PFSK-1 (cell line): ENCODE measurements at regions not wholly inside any gene's neighbourhood (a gene's known extent, or its start where the extent isn't known, plus 50 kb on each side); places are given as distances from the start of the nearest gene placed in this dataset.

ENCODE experiments used
- FOXP2 ChIP-seq: optimal IDR thresholded peaks from 2 replicates; pipeline ENCODE3; 2011; ENCODE audit warnings: borderline replicate concordance, control low read depth, inconsistent platforms; ENCODE audit not compliant: insufficient read depth; ENCODE audit errors: extremely low read length, extremely low read depth
- POLR2AphosphoS5 ChIP-seq: IDR thresholded peaks from 2 replicates; pipeline ENCODE4 v1.6.1; 2012; ENCODE audit warnings: low read depth, mild to moderate bottlenecking, control low read depth, low read length, moderate library complexity
- REST ChIP-seq, 2 experiments: IDR thresholded peaks; 2 replicates each; pipeline versions ENCODE4 v1.6.1 to v1.8.0; 2011 to 2012; ENCODE audit warnings: low read depth in 2 of 2, low read length in 2 of 2, control low read depth in 1 of 2, inconsistent platforms in 1 of 2, mild to moderate bottlenecking in 1 of 2, moderate library complexity in 1 of 2; ENCODE audit not compliant: insufficient read depth in 1 of 2
- SIN3A ChIP-seq: IDR thresholded peaks from 2 replicates; pipeline ENCODE4 v1.6.1; 2012; ENCODE audit warnings: mild to moderate bottlenecking, low read length, moderate library complexity, borderline replicate concordance; ENCODE audit not compliant: insufficient read depth
- TAF1 ChIP-seq: IDR thresholded peaks from 2 replicates; pipeline ENCODE4 v1.6.1; 2012; ENCODE audit warnings: low read length, control low read depth, borderline replicate concordance; ENCODE audit not compliant: insufficient read depth

GRCh38 chr13:107901996-107902562 lies 313.3 kb downstream of the LIG4 start:
- TF ChIP-seq FOXP2 (no peak), POLR2AphosphoS5 (no peak), TAF1 (no peak), SIN3A (no peak)

DNA sequence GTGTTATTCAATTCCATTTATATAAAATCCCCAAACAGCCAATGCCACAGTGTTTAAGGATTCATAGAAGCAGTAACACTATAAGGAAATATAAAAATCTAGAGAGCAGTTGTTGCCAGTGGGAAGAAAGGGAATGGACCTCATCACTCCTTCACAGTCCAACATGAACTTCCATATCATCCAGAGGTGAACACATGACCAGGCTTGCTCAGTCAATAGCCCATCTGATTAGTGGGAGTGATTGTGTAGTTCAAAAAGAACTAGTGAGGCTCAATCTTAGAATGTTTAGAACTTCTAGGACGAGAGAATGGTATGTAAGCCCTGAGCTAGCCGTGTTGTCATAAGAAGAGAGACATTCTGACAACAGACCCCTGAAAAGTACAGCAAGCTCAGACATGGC lies 314.1 kb downstream of the LIG4 start:
- TF ChIP-seq POLR2AphosphoS5: no peak
- TF ChIP-seq TAF1: no peak
- TF ChIP-seq SIN3A: no peak
- no peak for TF ChIP-seq REST (IDR thresholded peaks at IDR 0.05; ENCODE audit: insufficient read depth in 1 of 2, low read depth in 2 of 2, low read length in 2 of 2)
- no peak for TF ChIP-seq FOXP2

DNA sequence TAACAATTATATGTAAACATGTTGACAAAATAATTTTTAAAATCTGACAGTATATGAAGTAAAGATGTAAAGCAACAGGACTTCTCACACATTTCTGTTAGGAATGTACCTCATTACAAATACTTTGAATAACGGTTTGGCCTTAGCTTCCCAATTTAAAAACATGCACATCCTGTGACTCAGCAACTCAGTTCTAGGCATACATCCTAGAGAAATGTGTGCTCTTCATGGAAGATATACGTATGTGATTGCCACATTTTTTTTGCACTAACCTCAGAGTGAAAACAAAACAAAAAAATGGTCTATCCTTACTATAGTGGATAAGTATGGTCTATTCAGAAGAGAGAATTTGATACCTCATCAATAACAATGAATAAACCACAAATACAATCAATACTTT lies 314.6 kb downstream of the LIG4 start:
- TF ChIP-seq FOXP2 (no peak), SIN3A (no peak), TAF1 (no peak), POLR2AphosphoS5 (no peak), REST (IDR thresholded peaks at IDR 0.05; ENCODE audit: insufficient read depth in 1 of 2, low read depth in 2 of 2, low read length in 2 of 2) (no peak)

- TF ChIP-seq POLR2AphosphoS5 (no peak), TAF1 (no peak), REST (IDR thresholded peaks at IDR 0.05; ENCODE audit: insufficient read depth in 1 of 2, low read depth in 2 of 2, low read length in 2 of 2) (no peak), FOXP2 (no peak), SIN3A (no peak)
These were observed 329.2 kb downstream of the LIG4 start for GRCh38 chr13:107886118-107886517.

GRCh38 chr13:107884564-107884963 lies 330.8 kb downstream of the LIG4 start:
- TF ChIP-seq POLR2AphosphoS5 (no peak), REST (IDR thresholded peaks at IDR 0.05; ENCODE audit: insufficient read depth in 1 of 2, low read depth in 2 of 2, low read length in 2 of 2) (no peak), TAF1 (no peak)
